ENCODE measurements at regions not wholly inside any gene's neighbourhood (a gene's known extent, or its start where the extent isn't known, plus 50 kb on each side); places are given as distances from the start of the nearest gene placed in this dataset.

- Histone ChIP-seq H3K27me3 (no peaks in the 10 kb centered on the region), H3K36me3 (no peaks in the 10 kb centered on the region), H3K9me3 (no peaks in the 10 kb centered on the region), H3K4me1 (no peaks in the 10 kb centered on the region), H3K4me3 (replicated peaks in 1 of 3) (no peak overlapping the region), H3K27ac (no peak overlapping the region)
- 84 to 89% methylated on average over 3 to 4 of the region's 4 CpGs for WGBS, 2 donors
- intact Hi-C loops (cut with DNase I) = no loop called here
- DNase-seq = no peak
- TF ChIP-seq CTCF (IDR thresholded peaks at IDR 0.05) (no peak), POLR2A (IDR thresholded peaks at IDR 0.05) (no peak)
Measured at GRCh38 chr7:24354456-24354855, 70.5 kb downstream of the NPY start.

- Histone ChIP-seq H3K36me3 (no peaks in the 10 kb centered on the region), H3K4me1 (no peaks in the 10 kb centered on the region), H3K9me3 (no peaks in the 10 kb centered on the region), H3K4me3 (replicated peaks in 1 of 3) (no peak overlapping the region), H3K27ac (no peak overlapping the region), H3K27me3 (no peaks in the 10 kb centered on the region)
- intact Hi-C loops (cut with DNase I) = no loop called here
- TF ChIP-seq CTCF (IDR thresholded peaks at IDR 0.05) (no peak), POLR2A (IDR thresholded peaks at IDR 0.05) (no peak)
- 89 to 91% methylated on average over 6 of the region's 6 CpGs for WGBS, 2 donors
- no peak for DNase-seq
Measured at GRCh38 chr7:24356718-24357386, 72.9 kb downstream of the NPY start.

GRCh38 chr7:24361001-24361400 is 77.0 kb downstream of the NPY start:
- H3K9me3 ChIP-seq = no peaks in the 10 kb centered on the region
- H3K36me3 ChIP-seq = no peaks in the 10 kb centered on the region
- no peak overlapping the region for H3K4me3 ChIP-seq (replicated peaks in 1 of 3)
- H3K27ac ChIP-seq = no peak overlapping the region
- TF ChIP-seq CTCF (IDR thresholded peaks at IDR 0.05) = no peak
- no peak for TF ChIP-seq POLR2A (IDR thresholded peaks at IDR 0.05)
- 90 to 96% methylated on average over 3 of the region's 3 CpGs for WGBS, 2 donors
- no peaks in the 10 kb centered on the region for H3K4me1 ChIP-seq
- H3K27me3 ChIP-seq = no peaks in the 10 kb centered on the region
- no peak for DNase-seq
- intact Hi-C loops (cut with DNase I) = no loop called here

- no peak for DNase-seq
- intact Hi-C loops (cut with DNase I) = no loop called here
- TF ChIP-seq CTCF (IDR thresholded peaks at IDR 0.05) (no peak), POLR2A (IDR thresholded peaks at IDR 0.05) (no peak)
- Histone ChIP-seq H3K4me3 (replicated peaks in 1 of 3) (no peak overlapping the region), H3K9me3 (no peaks in the 10 kb centered on the region), H3K27me3 (no peaks in the 10 kb centered on the region), H3K27ac (no peak overlapping the region), H3K4me1 (no peaks in the 10 kb centered on the region), H3K36me3 (no peaks in the 10 kb centered on the region)
- WGBS, 2 donors = 69 to 85% methylated on average over 1 of the region's 1 CpG
Measured at GRCh38 chr7:24365606-24366005, 81.6 kb downstream of the NPY start.

GRCh38 chr7:24366876-24367275 is 82.9 kb downstream of the NPY start:
- H3K4me3 ChIP-seq (replicated peaks in 1 of 3) = no peak overlapping the region
- TF ChIP-seq POLR2A (IDR thresholded peaks at IDR 0.05) (no peak), CTCF (IDR thresholded peaks at IDR 0.05) (no peak)
- no peak overlapping the region for H3K27ac ChIP-seq
- intact Hi-C loops (cut with DNase I) = no loop called here
- H3K36me3 ChIP-seq = no peaks in the 10 kb centered on the region
- no peaks in the 10 kb centered on the region for H3K27me3 ChIP-seq
- H3K4me1 ChIP-seq = no peaks in the 10 kb centered on the region
- H3K9me3 ChIP-seq = no peaks in the 10 kb centered on the region
- no peak for DNase-seq
- WGBS, 2 donors = 70 to 81% methylated on average over 4 of the region's 4 CpGs

All from thyroid gland (tissue), 4 donors.